Suprapubic skin (tissue), 4 donors: ENCODE measurements at regions not wholly inside any gene's neighbourhood (a gene's known extent, or its start where the extent isn't known, plus 50 kb on each side); places are given as distances from the start of the nearest gene placed in this dataset.

Source experiments
- CTCF ChIP-seq, 2 donors: fragments of 200-600 bp in 1 of 2; fragments of 450-650 bp in 1 of 2; sonication (generic) in 1 of 2; IDR thresholded peaks; one replicate each; pipeline ENCODE4 v1.5.1; 2016 to 2019; ENCODE audit warnings: antibody characterized with exemption in 2 of 2, mild to moderate bottlenecking in 1 of 2, moderate library complexity in 1 of 2
- EP300 ChIP-seq: sonication (generic); formaldehyde crosslinking; IDR thresholded peaks from one replicate; pipeline ENCODE4 v1.6.1; 2017; ENCODE audit warnings: antibody characterized with exemption
- POLR2A ChIP-seq, 2 donors: fragments of 450-650 bp; IDR thresholded peaks; one replicate each; pipeline ENCODE4 v1.6.1; 2017; ENCODE audit warnings: antibody characterized with exemption in 2 of 2, mild to moderate bottlenecking in 2 of 2, moderate library complexity in 2 of 2
- POLR2AphosphoS5 ChIP-seq, 3 donors: sonication (generic); formaldehyde crosslinking; IDR thresholded peaks; one replicate each; pipeline ENCODE4 v1.6.1; 2017; ENCODE audit warnings: antibody characterized with exemption in 3 of 3

DNA sequence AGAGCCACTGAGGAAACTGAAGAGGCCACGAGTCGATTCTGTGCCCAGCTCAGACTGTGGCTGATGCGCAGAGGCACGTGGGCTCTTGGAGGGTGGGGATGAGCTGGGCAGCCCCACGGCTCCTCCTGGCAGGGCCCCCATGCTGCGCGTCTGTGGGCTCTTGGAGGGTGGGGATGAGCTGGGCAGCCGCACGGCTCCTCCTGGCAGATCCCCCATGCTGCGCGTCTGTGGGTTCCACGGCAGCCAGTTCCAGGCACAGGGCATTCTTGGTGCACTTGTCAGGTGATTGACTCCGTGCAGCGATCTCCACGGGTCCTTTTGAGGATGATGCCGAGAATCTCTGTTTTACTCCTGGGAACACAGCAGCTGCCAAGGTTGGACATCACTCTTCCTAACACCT lies 138.1 kb upstream of the ZNF236 start:
- TF ChIP-seq POLR2AphosphoS5 (IDR thresholded peaks at IDR 0.05) (no peak), CTCF (IDR thresholded peaks at IDR 0.05) (no peak), POLR2A (IDR thresholded peaks at IDR 0.05) (no peak), EP300 (no peak)
